ENCODE measurements at regions not wholly inside any gene's neighbourhood (a gene's known extent, or its start where the extent isn't known, plus 50 kb on each side); places are given as distances from the start of the nearest gene placed in this dataset.
"Not testable (repeated sequence)": the region's sequence is repeated elsewhere in the genome, so short reads cannot be mapped to it uniquely, and the experiment has no call there.

DNA sequence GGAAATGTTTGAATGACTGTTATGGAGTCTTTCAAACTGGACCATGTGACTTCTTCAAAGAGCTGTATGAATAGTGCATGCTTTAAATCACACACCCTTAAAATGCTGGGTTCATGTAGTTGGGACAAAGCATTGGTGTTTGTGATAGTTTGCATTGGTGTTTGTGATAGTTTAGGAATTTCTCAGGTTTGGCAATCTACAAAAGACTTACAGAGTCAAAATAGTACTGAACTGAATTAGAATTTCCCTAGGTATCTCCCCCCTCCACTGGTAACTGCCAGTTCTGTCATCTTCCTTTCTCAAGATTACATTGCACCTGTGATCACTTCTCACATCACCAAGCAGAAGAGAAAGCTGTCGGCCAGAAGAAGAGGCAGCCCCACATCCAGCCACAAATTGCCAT lies 261.1 kb downstream of the GATA3 start:
- DNase-seq, result no peak

DNA sequence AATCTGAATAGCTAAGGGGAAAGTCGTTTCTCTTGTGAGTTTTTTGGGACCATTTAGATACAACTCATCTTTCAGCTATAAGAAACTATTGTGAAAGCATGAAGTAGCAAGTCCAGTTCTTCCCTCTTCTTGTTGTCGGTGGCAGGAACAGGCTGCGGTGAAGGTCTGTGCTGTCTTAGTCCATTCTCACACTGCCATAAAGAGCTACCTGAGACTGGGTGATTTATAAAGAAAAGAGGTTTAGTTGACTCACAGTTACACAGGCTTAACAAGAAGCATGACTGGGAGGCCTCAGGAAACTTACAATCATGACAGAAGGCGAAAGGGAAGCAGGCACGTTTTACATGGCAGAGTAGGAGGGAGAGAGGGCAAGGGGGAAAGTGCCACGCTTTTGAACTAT lies 261.8 kb downstream of the GATA3 start:
- DNase-seq, result no peak

DNA sequence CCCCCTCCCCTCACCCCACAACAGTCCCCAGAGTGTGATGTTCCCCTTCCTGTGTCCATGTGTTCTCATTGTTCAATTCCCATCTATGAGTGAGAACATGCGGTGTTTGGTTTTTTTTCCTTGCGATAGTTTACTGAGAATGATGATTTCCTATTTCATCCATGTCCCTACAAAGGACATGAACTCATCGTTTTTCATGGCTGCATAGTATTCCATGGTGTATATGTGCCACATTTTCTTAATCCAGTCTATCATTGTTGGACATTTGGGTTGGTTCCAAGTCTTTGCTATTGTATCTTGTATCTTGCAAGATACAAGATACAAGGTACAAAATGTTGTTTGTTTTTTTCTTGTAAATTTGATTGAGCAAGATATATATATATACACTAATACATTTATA lies 263.9 kb downstream of the GATA3 start:
- not testable (repeated sequence) for DNase-seq

DNA sequence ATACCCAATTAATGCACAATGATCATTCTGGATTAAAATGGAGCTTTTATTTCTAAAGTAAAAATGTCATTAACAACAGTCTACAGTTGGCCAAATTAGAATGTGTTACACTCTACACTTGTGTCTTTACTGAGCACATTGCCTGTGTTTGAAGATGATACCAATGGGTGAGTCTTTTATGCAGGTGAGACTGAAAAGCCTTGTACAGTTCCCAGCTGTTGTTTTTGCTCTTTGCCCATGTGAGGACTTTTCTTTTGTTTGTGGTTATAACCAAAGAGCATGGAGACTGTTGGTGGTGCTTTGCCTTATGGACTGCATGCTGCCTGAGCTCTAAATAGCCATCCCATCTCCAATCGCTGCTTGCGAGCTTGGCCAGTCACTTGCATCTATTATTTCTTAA lies 264.5 kb downstream of the GATA3 start:
- DNase-seq, result no peak

DNA sequence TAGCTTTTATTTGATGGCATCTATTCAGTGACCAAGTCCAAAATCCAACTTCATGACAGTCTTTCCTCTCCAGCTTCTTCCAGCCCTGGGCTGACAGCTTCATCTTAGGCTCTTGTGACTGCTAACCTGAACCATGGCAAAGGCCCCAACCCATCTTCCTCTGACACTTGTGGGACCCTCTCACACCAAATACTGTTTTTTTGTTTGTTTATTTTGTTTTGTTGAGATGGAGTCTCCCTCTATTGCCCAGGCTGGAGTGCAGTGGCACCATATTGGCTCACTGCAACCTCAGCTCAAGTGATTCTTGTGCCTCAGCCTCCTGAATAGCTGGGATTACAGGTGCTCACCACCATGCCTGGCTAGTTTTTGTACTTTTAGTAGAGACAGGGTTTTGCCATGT lies 265.2 kb downstream of the GATA3 start:
- DNase-seq, result no peak

DNA sequence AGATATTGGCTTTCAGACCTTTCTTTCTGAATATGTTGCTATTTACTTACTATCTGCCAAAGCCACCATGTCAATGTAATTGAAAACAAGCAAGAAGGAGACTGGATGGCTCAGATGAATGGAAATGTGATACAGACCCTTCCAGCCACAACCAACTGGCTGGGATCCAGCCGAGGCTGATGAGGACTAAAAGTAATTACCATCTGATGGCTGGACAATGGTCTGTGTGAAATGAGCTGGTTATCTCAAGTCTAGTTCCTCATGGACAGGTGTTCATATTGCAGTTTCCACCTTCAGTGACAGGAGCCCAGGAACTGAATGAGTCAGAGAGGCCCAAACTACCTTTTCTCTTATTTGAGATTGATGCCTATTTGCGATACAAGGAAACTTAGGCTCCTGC lies 267.5 kb downstream of the GATA3 start:
- no peak for DNase-seq

DNA sequence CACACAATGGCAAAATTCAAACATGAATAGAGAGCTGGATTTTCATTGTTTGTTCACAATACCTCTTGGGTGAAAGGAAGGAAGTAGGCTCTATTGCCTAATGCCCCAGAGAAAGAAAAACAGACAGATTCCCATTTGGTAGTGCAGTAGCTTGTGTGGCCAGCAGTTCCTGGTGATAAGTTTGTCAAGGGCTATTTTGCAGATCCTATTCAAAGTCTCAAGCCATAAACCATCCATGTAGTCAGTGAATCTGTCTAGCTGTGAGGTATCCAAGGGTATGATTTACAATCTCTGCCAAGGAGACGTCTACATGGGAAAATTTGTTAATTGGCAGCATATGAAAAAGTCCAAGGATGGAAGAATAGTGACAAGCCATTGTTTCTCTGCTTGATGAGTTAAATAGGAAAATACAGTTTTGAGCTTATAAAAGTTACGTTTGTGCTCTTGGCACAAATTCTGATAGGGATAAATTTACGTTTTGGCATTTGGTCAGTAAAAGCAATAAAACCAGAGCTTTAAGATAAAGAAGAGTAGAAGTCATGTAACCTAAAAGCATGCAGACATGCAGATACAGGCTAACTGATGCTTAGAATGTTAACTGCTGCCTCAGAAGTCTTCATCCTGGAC lies 269.1 kb downstream of the GATA3 start:
- DNase-seq, result no peak

DNA sequence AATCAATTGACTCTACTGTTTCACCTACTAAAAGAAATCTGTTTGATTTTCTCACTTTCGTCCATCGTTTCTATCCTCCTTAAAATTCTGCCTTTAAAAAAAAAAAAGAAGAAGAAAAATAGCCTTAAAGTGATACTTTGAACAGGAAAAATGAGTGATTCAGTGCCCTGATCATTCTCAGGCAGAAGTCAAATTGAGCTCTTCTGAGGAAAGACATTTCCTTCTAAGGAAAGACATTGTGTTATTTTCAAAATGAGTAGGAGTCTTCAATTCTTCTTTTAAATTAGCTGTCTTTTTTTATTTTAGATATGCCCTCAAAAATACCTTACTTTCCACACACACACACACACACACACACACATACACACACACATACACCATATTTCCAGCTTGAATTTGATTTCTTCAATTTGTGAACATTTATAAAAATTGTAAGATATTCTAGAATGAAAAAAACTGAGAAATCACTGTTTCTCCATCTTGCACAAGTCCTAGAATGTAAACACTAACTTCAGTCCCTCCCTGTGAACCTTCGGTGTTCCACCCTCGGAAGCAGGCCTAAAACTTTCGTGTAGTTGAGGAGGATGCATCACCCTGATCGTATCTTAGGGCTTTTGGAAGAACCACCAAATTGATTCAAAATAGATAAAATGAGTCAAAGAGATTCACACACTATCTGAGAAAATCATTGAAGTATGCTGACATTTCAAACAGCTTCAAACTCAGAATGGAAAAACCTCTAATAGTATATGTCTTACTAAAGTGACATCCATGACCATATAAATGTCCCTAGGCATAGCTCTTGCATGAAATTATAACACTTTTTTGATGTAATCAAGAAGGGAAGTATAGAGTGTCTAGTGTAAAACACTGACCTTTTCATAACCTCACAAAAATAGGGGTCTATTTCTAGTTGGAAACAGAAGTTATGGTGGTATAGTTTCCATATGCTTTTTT lies 270.8 kb downstream of the GATA3 start:
- no peak for DNase-seq

DNA sequence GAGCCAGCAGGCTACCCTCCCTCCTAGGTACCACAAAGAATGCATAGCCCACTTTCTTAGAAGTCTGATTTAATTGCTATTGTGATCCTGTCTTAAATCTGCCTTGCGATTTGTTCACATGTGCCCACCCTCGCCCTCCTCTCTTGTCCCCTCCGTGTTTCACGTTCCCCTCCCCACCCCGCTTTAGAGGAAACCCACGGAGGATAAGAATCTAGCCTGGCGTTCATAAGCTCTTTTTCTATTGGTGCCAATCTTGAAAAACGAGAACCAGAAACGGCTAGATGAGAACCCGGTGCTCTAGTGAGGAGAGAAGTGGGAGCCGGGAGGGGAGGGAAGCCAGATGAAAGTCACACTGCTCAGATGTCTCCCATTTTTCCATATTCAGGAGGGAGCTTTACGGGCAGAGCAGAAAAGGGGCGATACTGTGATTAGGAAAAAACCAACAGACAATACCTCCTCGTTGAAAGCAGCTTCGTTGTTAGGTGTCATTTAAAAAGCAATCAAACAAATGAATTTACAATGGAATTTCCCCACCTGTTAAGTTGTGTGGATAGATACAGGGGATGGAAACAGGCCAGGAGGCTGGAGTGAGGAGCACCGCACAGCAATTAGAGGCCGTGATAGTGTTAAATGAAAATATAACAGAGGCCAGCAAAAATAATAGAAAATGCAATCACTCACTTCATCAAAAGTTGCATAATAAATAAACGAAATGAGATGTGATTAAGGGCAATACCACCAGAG lies 272.1 kb downstream of the GATA3 start:
- DNase-seq, result no peak

DNA sequence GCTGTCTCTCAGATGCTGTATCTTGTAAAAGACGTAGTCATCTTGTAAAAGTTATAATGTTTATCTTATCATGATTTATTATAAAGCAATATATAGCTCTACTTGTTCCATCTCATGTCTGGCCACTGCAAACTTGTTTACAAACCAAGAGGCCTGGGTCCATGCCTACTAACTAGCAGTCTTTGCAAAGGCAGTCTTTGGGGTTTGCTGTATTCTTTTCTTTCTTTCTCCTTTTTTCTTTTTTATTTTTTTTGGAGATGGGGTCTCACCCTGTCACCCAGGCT lies 272.6 kb downstream of the GATA3 start:
- DNase-seq, result no peak

DNA sequence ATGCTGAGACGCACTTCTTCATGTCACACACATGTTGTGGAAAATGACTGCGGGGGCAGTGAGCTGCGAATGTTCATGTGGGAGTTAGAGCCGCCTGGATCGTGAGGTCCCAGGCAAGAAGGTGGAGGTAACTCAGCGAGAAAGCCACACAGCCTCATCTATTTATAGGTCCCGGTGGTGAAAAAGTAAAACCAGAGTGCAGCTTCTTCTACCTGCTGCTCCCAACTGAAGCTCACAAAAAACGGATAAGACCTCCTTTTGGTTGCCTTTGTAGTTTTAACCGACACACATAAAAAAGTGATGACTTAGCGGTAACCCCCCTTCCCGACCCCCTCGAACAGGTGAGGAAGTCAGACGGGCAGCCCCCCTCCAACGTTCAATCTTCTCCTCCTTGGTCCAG lies 276.9 kb downstream of the GATA3 start:
- no peak for DNase-seq

DNA sequence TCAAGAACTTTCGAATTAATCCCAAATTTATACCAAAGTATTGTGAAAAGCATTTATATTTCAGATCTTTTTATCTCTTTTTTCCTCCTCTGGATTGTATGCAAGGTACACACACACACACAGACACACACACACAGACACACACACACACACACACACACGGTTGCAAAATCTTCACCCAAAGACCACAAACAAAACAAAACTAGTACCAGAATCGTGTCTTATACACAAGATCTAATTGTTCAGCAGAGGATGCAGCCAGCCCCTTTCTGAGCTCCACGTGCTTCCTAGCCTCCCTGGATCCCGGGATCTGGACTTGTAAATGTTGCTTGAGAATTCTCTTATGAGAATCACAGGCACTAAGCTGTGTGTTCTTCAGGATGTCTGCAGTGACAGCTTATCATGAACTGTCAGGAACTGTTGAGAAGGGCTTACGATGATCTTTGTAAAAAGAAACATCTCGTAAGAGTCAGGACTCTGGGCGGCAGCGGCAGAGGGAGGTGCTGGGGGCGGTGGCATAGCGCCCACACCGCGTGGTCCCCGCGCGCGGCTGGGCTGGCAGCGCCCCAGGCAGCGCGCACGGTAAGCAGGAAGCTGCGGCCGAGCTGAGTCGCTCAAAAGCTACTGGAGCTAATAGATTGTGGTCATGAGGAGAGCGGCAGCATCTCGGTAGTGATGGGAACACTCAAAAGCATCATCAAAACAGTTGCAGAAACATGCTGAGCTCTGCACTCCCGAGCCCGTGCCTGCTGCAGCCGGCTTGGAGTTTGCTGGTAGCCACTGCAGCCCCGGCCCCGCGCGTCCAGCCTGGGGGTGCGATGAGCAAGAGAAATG lies 277.6 kb downstream of the GATA3 start:
- DNase-seq, result peak; percentile 21

DNA sequence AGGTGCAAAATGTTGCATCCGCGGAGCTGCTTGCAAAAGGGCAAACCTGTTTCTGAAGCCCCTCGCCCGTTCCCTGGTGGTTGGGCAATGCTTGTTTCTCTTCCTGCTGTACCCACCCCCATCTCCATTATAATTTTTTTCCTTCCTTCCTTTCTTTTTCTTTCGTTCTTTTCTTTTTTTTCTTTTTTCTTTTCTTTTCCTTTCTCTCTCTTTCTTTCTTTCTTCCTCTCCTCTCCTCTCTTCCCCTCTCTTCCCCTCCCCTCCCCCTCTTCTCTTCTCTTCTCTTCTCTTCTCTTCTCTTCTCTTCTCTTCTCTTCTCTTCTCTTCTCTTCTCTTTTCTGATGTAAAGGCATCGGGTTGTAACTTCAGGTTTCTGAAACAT lies 278.2 kb downstream of the GATA3 start:
- no peak for DNase-seq

DNA sequence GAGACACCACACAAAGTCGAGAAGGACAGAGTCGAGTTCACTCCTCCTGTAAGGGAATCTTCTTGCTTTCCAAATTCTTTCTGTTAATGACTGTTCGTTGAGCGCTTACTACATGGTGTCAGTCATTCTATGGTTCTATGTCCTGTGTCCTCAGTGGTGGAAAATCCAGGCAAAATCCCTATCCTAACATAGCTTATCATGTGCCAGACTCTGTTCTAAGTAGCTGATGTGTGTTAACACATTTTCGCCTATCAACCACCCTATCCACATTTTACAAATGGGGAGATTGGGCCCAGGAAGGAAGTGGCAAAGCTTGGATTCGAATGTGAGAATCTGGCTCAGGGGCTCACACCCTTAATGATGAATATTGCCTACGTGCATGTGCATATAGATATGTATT lies 280.1 kb downstream of the GATA3 start:
- no peak for DNase-seq

DNA sequence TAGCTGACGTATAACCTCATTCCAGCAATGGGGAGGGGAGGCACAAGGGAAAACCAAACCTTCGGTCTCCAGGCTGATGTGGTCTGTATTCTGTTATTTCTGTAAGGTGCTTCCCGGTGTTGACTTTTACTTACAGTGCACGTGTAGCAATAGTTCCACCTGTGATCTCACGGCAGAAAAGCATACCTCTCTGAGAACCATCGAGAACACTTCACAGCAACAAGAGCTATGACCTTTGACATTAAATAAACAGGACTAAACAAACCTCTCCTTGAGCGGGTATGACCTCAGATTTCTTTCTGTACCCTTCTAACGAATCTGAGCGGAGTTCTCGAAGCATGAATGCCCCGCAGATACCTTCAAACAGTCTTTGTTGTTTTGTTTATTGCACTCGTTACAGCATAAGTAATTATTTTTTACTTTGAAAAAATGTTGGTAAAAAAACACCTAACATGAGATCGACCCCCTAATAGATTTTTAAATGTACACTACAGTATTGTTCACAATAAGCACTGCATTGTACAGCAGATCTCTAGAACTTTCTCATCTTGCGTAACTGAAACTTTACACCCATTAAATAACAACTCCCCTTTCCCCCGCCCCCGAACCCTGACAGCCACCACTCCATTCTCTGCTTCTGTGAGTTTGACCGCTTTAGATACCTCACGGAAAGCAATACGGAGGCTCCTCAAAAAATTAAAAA lies 282.3 kb downstream of the GATA3 start:
- DNase-seq, result no peak

DNA sequence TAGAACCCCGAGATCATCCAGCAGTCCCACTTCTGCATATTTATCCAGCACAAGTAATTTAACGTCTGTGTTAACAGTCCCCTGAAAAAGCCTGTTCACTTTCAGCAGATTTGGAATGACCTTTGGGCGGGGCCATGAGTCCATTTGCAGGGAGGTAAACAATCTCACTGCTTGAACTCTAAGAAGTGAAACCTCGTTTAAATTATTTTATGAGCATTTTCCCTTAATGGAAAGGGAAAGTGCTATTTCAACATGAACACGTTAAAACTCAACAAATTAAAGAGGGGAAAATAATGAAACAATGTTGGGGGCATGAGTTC lies 282.8 kb downstream of the GATA3 start:
- no peak for DNase-seq

DNA sequence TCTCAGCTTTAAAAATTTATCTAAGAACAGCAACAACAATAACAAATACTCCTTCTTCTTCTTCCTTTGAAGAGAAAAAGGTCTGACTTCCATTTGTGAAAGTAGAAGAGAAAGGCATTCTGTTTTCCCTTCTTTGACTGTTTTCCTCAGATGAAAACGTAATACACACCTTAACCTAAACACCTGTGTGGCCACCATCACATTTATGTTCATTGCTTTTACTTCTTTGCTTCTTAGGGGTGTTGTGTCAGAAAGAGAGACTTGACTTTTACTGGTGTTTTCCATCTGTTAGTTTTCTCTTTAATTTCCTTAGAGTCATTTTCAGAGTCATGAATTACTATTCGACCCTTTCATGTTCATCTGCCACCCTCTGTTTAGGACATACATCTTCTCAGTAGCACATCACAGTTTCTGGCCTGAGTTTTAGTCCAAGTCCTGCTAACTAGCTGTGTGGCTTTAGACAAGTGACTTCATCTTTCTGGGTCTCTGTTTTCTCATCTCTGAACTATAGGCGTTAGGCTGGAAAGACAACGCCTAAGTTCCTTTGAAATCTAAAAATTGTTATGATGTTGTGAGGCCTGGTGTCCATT lies 283.8 kb downstream of the GATA3 start:
- DNase-seq, result no peak

DNA sequence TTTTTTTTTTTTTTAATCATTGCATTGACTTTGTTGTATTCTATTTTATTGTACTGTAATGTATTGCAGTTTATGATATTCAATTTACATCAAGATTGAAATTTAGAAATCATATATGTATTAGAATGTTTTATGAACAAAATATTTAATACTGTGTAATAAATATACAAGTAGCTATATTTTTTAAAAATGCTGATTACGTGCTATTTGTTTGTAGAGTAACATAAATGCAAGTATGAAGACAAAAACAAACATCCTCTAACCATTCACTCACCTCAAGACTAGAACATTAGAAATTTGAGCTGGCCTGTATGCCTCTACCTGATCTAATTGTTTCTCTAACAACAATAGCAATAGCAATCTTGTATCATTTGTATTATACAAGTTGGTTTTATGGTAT lies 290.3 kb downstream of the GATA3 start:
- no peak for DNase-seq

DNA sequence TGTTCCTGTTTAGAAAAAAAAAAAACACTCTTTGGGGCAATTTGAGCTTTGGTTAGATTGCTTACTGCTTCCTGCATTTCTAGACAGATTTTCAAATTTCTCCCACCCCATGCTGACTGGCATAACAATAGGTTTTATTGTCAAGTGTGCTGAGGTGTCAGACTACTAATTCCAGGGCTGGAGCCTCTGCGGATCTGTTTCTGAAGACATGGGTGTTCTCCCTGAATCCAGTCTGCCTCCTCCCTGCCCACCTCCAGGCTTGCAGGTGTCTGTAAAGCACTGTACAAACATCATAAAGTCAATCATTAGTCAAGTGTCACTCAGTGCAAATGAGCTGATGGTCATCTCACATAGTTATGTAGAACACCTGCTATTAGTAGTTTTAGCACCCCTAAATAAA lies 292.4 kb downstream of the GATA3 start:
- no peak for DNase-seq

DNA sequence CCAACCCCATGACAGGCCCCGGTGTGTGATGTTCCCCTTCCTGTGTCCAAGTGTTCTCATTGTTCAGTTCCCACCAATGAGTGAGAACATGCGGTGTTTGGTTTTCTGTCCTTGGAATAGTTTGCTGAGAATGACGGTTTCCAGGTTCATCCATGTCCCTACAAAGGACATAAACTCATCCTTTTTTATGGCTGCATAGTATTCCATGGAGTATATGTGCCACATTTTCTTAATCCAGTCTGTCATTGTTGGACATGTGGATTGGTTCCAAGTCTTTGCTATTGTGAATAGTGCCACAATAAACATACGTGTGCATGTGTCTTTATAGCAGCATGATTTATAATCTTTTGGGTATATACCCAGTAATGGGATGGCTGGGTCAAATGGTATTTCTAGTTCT lies 293.1 kb downstream of the GATA3 start:
- DNase-seq, result not testable (repeated sequence)

DNA sequence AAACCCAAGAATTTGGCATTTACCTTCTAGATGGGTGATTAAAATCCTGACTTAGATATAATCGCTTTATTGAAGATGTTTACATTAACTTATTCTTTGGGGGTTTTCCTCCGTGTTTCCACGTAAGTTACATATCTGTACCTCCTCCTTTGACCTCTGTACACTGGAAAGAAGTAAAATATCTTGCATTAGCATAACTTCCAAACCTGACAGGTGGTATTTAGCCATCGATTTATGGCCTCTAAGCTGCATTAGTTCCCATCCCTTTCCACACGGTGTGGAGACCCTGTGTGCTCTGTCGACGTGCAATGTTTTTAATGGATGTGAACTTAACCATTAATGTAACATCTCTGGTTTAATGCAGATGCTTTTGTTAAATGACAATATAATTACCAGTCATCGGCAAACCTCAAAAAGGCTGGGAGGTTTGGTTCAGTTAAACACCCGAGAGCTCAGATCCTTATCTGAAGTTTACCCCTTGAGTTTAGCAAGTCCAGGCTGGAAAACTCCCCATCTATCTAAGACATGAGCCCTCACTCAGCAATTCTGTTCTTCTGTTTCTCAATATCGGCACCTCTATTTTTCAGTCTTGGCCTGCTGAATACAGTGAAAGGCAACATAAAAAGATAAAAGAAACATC lies 295.2 kb downstream of the GATA3 start:
- no peak for DNase-seq

Measured in 8988T (cell line).